Neuronal stem cell (in vitro differentiated cells): ENCODE measurements at regions not wholly inside any gene's neighbourhood (a gene's known extent, or its start where the extent isn't known, plus 50 kb on each side); places are given as distances from the start of the nearest gene placed in this dataset.

Experiments used
- DNase-seq: peaks from one replicate; pipeline ENCODE4 v3.0.0-alpha.2; 2013; ENCODE audit warnings: low spot score
- H2AFZ ChIP-seq: one replicate; pipeline ENCODE4 v1.6.1; 2013; ENCODE audit warnings: mild to moderate bottlenecking, low read length, inconsistent platforms
- H2AK5ac ChIP-seq: 2 replicates; pipeline ENCODE4 v1.6.1; 2013; ENCODE audit warnings: low read depth, mild to moderate bottlenecking, inconsistent platforms, low read length, moderate library complexity, mixed read lengths
- H2BK120ac ChIP-seq: 2 replicates; pipeline ENCODE4 v1.6.1; 2013; ENCODE audit warnings: low read depth, mild to moderate bottlenecking, inconsistent platforms, low read length, moderate library complexity, mixed read lengths
- H2BK12ac ChIP-seq: one replicate; pipeline ENCODE4 v1.6.1; 2013; ENCODE audit warnings: low read length, inconsistent platforms
- H2BK15ac ChIP-seq: 2 replicates; pipeline ENCODE4 v1.6.1; 2013; ENCODE audit warnings: mild to moderate bottlenecking, low read length, inconsistent platforms, mixed read lengths
- H2BK5ac ChIP-seq: one replicate; pipeline ENCODE4 v1.6.1; 2013; ENCODE audit warnings: inconsistent platforms, mild to moderate bottlenecking, low read length, moderate library complexity
- H3K14ac ChIP-seq: one replicate; pipeline ENCODE4 v1.6.1; 2013; ENCODE audit warnings: low read length, inconsistent platforms
- H3K18ac ChIP-seq: 2 replicates; pipeline ENCODE4 v1.6.1; 2013; ENCODE audit warnings: low read length, inconsistent platforms
- H3K23ac ChIP-seq: 2 replicates; pipeline ENCODE4 v1.6.1; 2013; ENCODE audit warnings: low read depth, mild to moderate bottlenecking, mixed read lengths, low read length, inconsistent platforms; ENCODE audit not compliant: poor library complexity
- H3K27ac ChIP-seq: replicated peaks from 3 replicates; pipeline ENCODE4 v1.5.1; 2013; ENCODE audit warnings: low read length, inconsistent platforms
- H3K27me3 ChIP-seq, 3 experiments: 2 replicates each; pipeline ENCODE4 v1.6.1; 2013; ENCODE audit warnings: low read length in 3 of 3, mild to moderate bottlenecking in 2 of 3, inconsistent platforms in 1 of 3, low read depth in 1 of 3, mixed read lengths in 1 of 3, moderate library complexity in 1 of 3; ENCODE audit not compliant: control insufficient read depth in 3 of 3, insufficient read depth in 3 of 3
- H3K36me3 ChIP-seq, 2 donors: replicated peaks in 1 of 2; 2 replicates each; pipeline ENCODE4 v1.6.1; 2013; ENCODE audit warnings: low read length in 2 of 2; ENCODE audit not compliant: control insufficient read depth in 2 of 2, insufficient read depth in 2 of 2
- H3K4ac ChIP-seq: 2 replicates; pipeline ENCODE4 v1.6.1; 2013; ENCODE audit warnings: inconsistent platforms, mild to moderate bottlenecking, low read length, moderate library complexity
- H3K4me1 ChIP-seq, 2 donors: 1 replicate in 1 of 2; 2 replicates in 1 of 2; pipeline ENCODE4 v1.6.1; 2013; ENCODE audit warnings: low read length in 2 of 2, low read depth in 1 of 2; ENCODE audit not compliant: control insufficient read depth in 2 of 2, insufficient read depth in 1 of 2
- H3K4me2 ChIP-seq: one replicate; pipeline ENCODE4 v1.6.1; 2013; ENCODE audit warnings: mild to moderate bottlenecking, low read length, inconsistent platforms; ENCODE audit not compliant: insufficient read depth, poor library complexity, severe bottlenecking
- H3K4me3 ChIP-seq, 2 donors: 2 replicates each; pipeline ENCODE4 v1.5.1; 2013; ENCODE audit warnings: low read length in 2 of 2, mild to moderate bottlenecking in 2 of 2, inconsistent platforms in 1 of 2, moderate library complexity in 1 of 2
- H3K79me1 ChIP-seq: one replicate; pipeline ENCODE4 v1.6.1; 2013; ENCODE audit warnings: low read depth, mild to moderate bottlenecking, inconsistent platforms, low read length, moderate library complexity
- H3K9ac ChIP-seq: one replicate; pipeline ENCODE4 v1.6.1; 2013; ENCODE audit warnings: mild to moderate bottlenecking, low read depth, low read length, inconsistent platforms; ENCODE audit not compliant: poor library complexity
- H3K9me3 ChIP-seq, 2 donors: replicated peaks in 1 of 2; 2 replicates each; pipeline versions ENCODE3 to v1.6.1; 2013; ENCODE audit warnings: low read length in 2 of 2, mild to moderate bottlenecking in 2 of 2, inconsistent platforms in 1 of 2, low read depth in 1 of 2, mixed read lengths in 1 of 2, moderate library complexity in 1 of 2; ENCODE audit not compliant: control insufficient read depth in 2 of 2, insufficient read depth in 1 of 2
- H4K8ac ChIP-seq: one replicate; pipeline ENCODE4 v1.6.1; 2013; ENCODE audit warnings: low read depth, mild to moderate bottlenecking, inconsistent platforms, low read length, moderate library complexity
- H4K91ac ChIP-seq: one replicate; pipeline ENCODE4 v1.6.1; 2013; ENCODE audit warnings: low read length, low read depth, mild to moderate bottlenecking, inconsistent platforms; ENCODE audit not compliant: poor library complexity
- WGBS, 2 donors: extraction: QIAGEN DNeasy Blood & Tissue Kit; methylation state at CpG; one replicate each; pipeline ENCODE4 v1.1.7; 2013; ENCODE audit warnings: missing lambda C conversion rate in 2 of 2, mixed read lengths in 1 of 2; ENCODE audit not compliant: insufficient read length in 2 of 2, insufficient replicate concordance in 1 of 2; ENCODE audit errors: extremely low coverage in 2 of 2; 5-methylcytosine and 5-hydroxymethylcytosine counted together

GRCh38 chr6:90369024-90369519 lies 72.4 kb upstream of the BACH2 start:
- H4K91ac ChIP-seq = no peak overlapping the region
- H3K27ac ChIP-seq = peak overlapping the region; percentile 71
- peaks cover 7 to 21% of the 10 kb centered on the region in 2 donors for H3K4me1 ChIP-seq
- H3K36me3 ChIP-seq = no peaks in the 10 kb centered on the region
- H3K18ac ChIP-seq = no peak overlapping the region
- H2BK120ac ChIP-seq = no peak overlapping the region
- H2AFZ ChIP-seq = peak overlapping the region; percentile 56
- H2BK5ac ChIP-seq = no peak overlapping the region
- no peaks in the 10 kb centered on the region for H3K79me1 ChIP-seq
- H2BK15ac ChIP-seq = no peak overlapping the region
- no peaks in the 10 kb centered on the region for H3K27me3 ChIP-seq
- no peak overlapping the region for H3K14ac ChIP-seq
- WGBS, 2 donors = no CpG with 5 or more reads among the region's 9 CpGs
- no peak overlapping the region for H2BK12ac ChIP-seq
- H3K23ac ChIP-seq = no peak overlapping the region
- H3K4ac ChIP-seq = no peak overlapping the region
- no peak overlapping the region for H3K9ac ChIP-seq
- H2AK5ac ChIP-seq = no peak overlapping the region
- DNase-seq = peak; percentile 56
- peak overlapping the region; percentile 21 for H3K4me2 ChIP-seq
- no peak overlapping the region for H4K8ac ChIP-seq
- peaks cover 0 to 10% of the 10 kb centered on the region in 2 donors for H3K9me3 ChIP-seq
- H3K4me3 ChIP-seq = no peak overlapping the region

- H2BK5ac ChIP-seq = no peak overlapping the region
- H3K4me1 ChIP-seq = peaks cover 7 to 16% of the 10 kb centered on the region in 2 donors
- H3K4ac ChIP-seq = no peak overlapping the region
- H2AFZ ChIP-seq = peak overlapping the region; percentile 56
- H3K27ac ChIP-seq = no peak overlapping the region
- no peak overlapping the region for H3K9ac ChIP-seq
- no peak overlapping the region for H3K4me2 ChIP-seq
- H2AK5ac ChIP-seq = no peak overlapping the region
- H3K27me3 ChIP-seq = no peaks in the 10 kb centered on the region
- H3K18ac ChIP-seq = no peak overlapping the region
- H4K8ac ChIP-seq = no peak overlapping the region
- H2BK12ac ChIP-seq = no peak overlapping the region
- H4K91ac ChIP-seq = no peak overlapping the region
- H2BK15ac ChIP-seq = no peak overlapping the region
- H3K4me3 ChIP-seq = no peak overlapping the region
- no peak overlapping the region for H3K23ac ChIP-seq
- H2BK120ac ChIP-seq = no peak overlapping the region
- H3K14ac ChIP-seq = no peak overlapping the region
- no peaks in the 10 kb centered on the region for H3K36me3 ChIP-seq
- peaks cover 0 to 10% of the 10 kb centered on the region in 2 donors for H3K9me3 ChIP-seq
- DNase-seq = no peak
- no peaks in the 10 kb centered on the region for H3K79me1 ChIP-seq
These were observed 72.0 kb upstream of the BACH2 start for GRCh38 chr6:90368601-90369000.

GRCh38 chr6:90368001-90368400 lies 71.4 kb upstream of the BACH2 start:
- Histone ChIP-seq H3K23ac (no peak overlapping the region), H2BK120ac (no peak overlapping the region), H3K4me3 (no peak overlapping the region), H3K9ac (no peak overlapping the region), H3K4ac (no peak overlapping the region), H2BK12ac (no peak overlapping the region), H3K27me3 (no peaks in the 10 kb centered on the region), H2AFZ (no peak overlapping the region), H4K8ac (no peak overlapping the region), H3K14ac (no peak overlapping the region), H2AK5ac (no peak overlapping the region), H3K18ac (no peak overlapping the region), H3K36me3 (no peaks in the 10 kb centered on the region), H3K9me3 (peaks cover 0 to 10% of the 10 kb centered on the region in 2 donors), H3K4me1 (peaks cover 9 to 11% of the 10 kb centered on the region in 2 donors), H2BK15ac (no peak overlapping the region), H3K27ac (no peak overlapping the region), H2BK5ac (no peak overlapping the region), H3K4me2 (no peak overlapping the region), H3K79me1 (no peaks in the 10 kb centered on the region), H4K91ac (no peak overlapping the region)
- WGBS, 2 donors = no CpG with 5 or more reads among the region's 3 CpGs
- no peak for DNase-seq

- H3K4me2 ChIP-seq = no peak overlapping the region
- no peak overlapping the region for H3K18ac ChIP-seq
- no peaks in the 10 kb centered on the region for H3K27me3 ChIP-seq
- H3K36me3 ChIP-seq = no peaks in the 10 kb centered on the region
- H2AFZ ChIP-seq = no peak overlapping the region
- no peak overlapping the region for H3K4ac ChIP-seq
- no peak overlapping the region for H3K23ac ChIP-seq
- H4K8ac ChIP-seq = no peak overlapping the region
- H3K9me3 ChIP-seq = peaks cover 0 to 10% of the 10 kb centered on the region in 2 donors
- H2BK12ac ChIP-seq = no peak overlapping the region
- DNase-seq = no peak
- no peak overlapping the region for H3K14ac ChIP-seq
- H3K9ac ChIP-seq = no peak overlapping the region
- H4K91ac ChIP-seq = no peak overlapping the region
- no peaks in the 10 kb centered on the region for H3K79me1 ChIP-seq
- H3K4me3 ChIP-seq = no peak overlapping the region
- H3K4me1 ChIP-seq = peaks cover 7 to 15% of the 10 kb centered on the region in 2 donors
- no peak overlapping the region for H2BK5ac ChIP-seq
- H2BK15ac ChIP-seq = no peak overlapping the region
- peak overlapping the region; percentile 16 for H3K27ac ChIP-seq
- WGBS, 2 donors = no CpG with 5 or more reads among the region's 7 CpGs
- H2AK5ac ChIP-seq = no peak overlapping the region
- no peak overlapping the region for H2BK120ac ChIP-seq
These were observed 69.0 kb upstream of the BACH2 start for GRCh38 chr6:90365565-90366219.
